ENCODE measurements at regions not wholly inside any gene's neighbourhood (a gene's known extent, or its start where the extent isn't known, plus 50 kb on each side); places are given as distances from the start of the nearest gene placed in this dataset.

DNA sequence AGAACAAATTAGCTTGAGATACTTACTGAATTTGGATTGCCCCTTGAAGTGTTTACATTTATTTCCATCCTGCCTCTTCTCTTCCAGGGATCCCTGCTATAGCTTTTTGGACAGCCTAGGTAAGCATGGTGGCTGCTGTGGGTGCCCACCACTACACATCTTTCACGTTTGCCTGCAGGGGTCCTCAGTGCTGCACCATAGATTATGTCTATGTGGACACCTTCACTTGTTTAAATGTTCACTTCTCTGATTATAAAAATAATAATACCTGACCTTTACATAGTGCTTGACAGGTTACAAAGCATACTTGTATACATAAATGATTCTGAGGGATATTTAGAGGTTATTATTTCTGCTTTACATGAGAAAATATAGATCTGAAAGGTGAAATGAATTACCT lies 67.9 kb upstream of the SLC4A4 start:
- TF ChIP-seq GTF2F1 (IDR thresholded peaks at IDR 0.05; ENCODE audit: borderline replicate concordance, low read depth, low read length) (no peak), CREB1 (IDR thresholded peaks at IDR 0.05) (no peak), HDAC6 (IDR thresholded peaks at IDR 0.05; ENCODE audit: low read depth, low read length) (no peak), HDAC2 (IDR thresholded peaks at IDR 0.05; ENCODE audit: borderline replicate concordance in 1 of 2, low read depth in 2 of 2, low read length in 2 of 2) (no peak), JUND (IDR thresholded peaks at IDR 0.05; ENCODE audit: low read length) (no peak), POLR2AphosphoS5 (IDR thresholded peaks at IDR 0.05; ENCODE audit: low read depth, low read length) (no peak), CBX5 (IDR thresholded peaks at IDR 0.05; ENCODE audit: low read depth, low read length) (no peak)
- TF ChIP-seq, protein P1, sequence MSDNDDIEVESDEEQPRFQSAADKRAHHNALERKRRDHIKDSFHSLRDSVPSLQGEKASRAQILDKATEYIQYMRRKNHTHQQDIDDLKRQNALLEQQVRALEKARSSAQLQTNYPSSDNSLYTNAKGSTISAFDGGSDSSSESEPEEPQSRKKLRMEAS (IDR thresholded peaks at IDR 0.05), result no peak
- TF ChIP-seq, protein P2, sequence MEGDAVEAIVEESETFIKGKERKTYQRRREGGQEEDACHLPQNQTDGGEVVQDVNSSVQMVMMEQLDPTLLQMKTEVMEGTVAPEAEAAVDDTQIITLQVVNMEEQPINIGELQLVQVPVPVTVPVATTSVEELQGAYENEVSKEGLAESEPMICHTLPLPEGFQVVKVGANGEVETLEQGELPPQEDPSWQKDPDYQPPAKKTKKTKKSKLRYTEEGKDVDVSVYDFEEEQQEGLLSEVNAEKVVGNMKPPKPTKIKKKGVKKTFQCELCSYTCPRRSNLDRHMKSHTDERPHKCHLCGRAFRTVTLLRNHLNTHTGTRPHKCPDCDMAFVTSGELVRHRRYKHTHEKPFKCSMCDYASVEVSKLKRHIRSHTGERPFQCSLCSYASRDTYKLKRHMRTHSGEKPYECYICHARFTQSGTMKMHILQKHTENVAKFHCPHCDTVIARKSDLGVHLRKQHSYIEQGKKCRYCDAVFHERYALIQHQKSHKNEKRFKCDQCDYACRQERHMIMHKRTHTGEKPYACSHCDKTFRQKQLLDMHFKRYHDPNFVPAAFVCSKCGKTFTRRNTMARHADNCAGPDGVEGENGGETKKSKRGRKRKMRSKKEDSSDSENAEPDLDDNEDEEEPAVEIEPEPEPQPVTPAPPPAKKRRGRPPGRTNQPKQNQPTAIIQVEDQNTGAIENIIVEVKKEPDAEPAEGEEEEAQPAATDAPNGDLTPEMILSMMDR (IDR thresholded peaks at IDR 0.05; ENCODE audit: control extremely low read depth in 1 of 3, insufficient read depth in 1 of 3, low read depth in 1 of 3, low read length in 3 of 3), result peak; percentile 43 to 54 (median 50)
